Smooth muscle cell (in vitro differentiated cells): ENCODE measurements at regions not wholly inside any gene's neighbourhood (a gene's known extent, or its start where the extent isn't known, plus 50 kb on each side); places are given as distances from the start of the nearest gene placed in this dataset.
A peak's percentile ranks its signal among the peaks of the same experiment; 100 is the strongest.

Experiments
- DNase-seq: peaks from one replicate; lab custom pipeline; 2025; ENCODE audit not compliant: unreplicated experiment; lab: John Stamatoyannopoulos, UW
- H2AFZ ChIP-seq: fragments of 200-600 bp; sonication (generic); 2 replicates; pipeline ENCODE4 v1.6.0; 2016; ENCODE audit warnings: antibody characterized with exemption, low read depth, mild to moderate bottlenecking
- H3F3A ChIP-seq: fragments of 200-600 bp; sonication (generic); 2 replicates; pipeline ENCODE4 v1.6.0; 2017; ENCODE audit warnings: antibody characterized with exemption, low read depth
- H3K27ac ChIP-seq: fragments of 200-600 bp; sonication (generic); 2 replicates; pipeline ENCODE4 v1.5.1; 2016; ENCODE audit warnings: low read depth, mild to moderate bottlenecking
- H3K27me3 ChIP-seq: fragments of 200-600 bp; sonication (generic); 2 replicates; pipeline ENCODE4 v1.6.1; 2016; ENCODE audit warnings: low read depth, mild to moderate bottlenecking
- H3K36me3 ChIP-seq: fragments of 200-600 bp; sonication (generic); 2 replicates; pipeline ENCODE4 v1.5.1; 2016; ENCODE audit warnings: low read depth
- H3K4me1 ChIP-seq: fragments of 200-600 bp; sonication (generic); 2 replicates; pipeline ENCODE4 v1.5.1; 2016; ENCODE audit warnings: low read depth
- H3K4me2 ChIP-seq: fragments of 200-600 bp; sonication (generic); 2 replicates; pipeline ENCODE4 v1.6.0; 2016; ENCODE audit warnings: mild to moderate bottlenecking
- H3K4me3 ChIP-seq: fragments of 200-600 bp; sonication (generic); 2 replicates; pipeline ENCODE4 v1.5.1; 2016; ENCODE audit warnings: mild to moderate bottlenecking
- H3K79me2 ChIP-seq: fragments of 200-600 bp; sonication (generic); 2 replicates; pipeline ENCODE4 v1.6.0; 2016; ENCODE audit warnings: low read depth, mild to moderate bottlenecking
- H3K9ac ChIP-seq: fragments of 200-600 bp; sonication (generic); 2 replicates; pipeline ENCODE4 v1.6.0; 2016; ENCODE audit warnings: low read depth
- H3K9me3 ChIP-seq: fragments of 200-600 bp; sonication (generic); replicated peaks from 2 replicates; pipeline ENCODE4 v1.5.1; 2016; ENCODE audit warnings: low read depth
- H4K20me1 ChIP-seq: fragments of 200-600 bp; sonication (generic); 2 replicates; pipeline ENCODE4 v1.6.0; 2016; ENCODE audit warnings: low read depth
- CTCF ChIP-seq: fragments of 200-600 bp; sonication (generic); IDR thresholded peaks from 2 replicates; pipeline ENCODE4 v1.5.1; 2017; ENCODE audit warnings: borderline replicate concordance, mild to moderate bottlenecking, antibody characterized with exemption; ENCODE audit not compliant: insufficient read depth, poor library complexity, severe bottlenecking
- WGBS: methylation state at CpG from one replicate; pipeline ENCODE4 v1.1.7; 2016; ENCODE audit warnings: low lambda C conversion rate; 5-methylcytosine and 5-hydroxymethylcytosine counted together

GRCh38 chr6:141734071-141734840, 398.5 kb upstream of the GJE1 start:
- 90% methylated on average over 2 of the region's 2 CpGs for WGBS
- no peaks in the 10 kb centered on the region for H3K9me3 ChIP-seq
- TF ChIP-seq CTCF = no peak
- no peaks in the 10 kb centered on the region for H4K20me1 ChIP-seq
- DNase-seq = no peak
- H3K27ac ChIP-seq = no peak overlapping the region
- H3F3A ChIP-seq = no peaks in the 10 kb centered on the region
- H3K9ac ChIP-seq = no peak overlapping the region
- no peaks in the 10 kb centered on the region for H3K27me3 ChIP-seq
- H3K36me3 ChIP-seq = no peaks in the 10 kb centered on the region
- H2AFZ ChIP-seq = no peak overlapping the region
- H3K79me2 ChIP-seq = no peaks in the 10 kb centered on the region
- no peaks in the 10 kb centered on the region for H3K4me1 ChIP-seq
- H3K4me3 ChIP-seq = no peak overlapping the region
- H3K4me2 ChIP-seq = no peak overlapping the region

GRCh38 chr6:141729146-141729545, 403.6 kb upstream of the GJE1 start:
- Histone ChIP-seq H3K4me3 (no peak overlapping the region), H3K79me2 (no peaks in the 10 kb centered on the region), H3K9ac (no peak overlapping the region), H3K36me3 (no peaks in the 10 kb centered on the region), H4K20me1 (no peaks in the 10 kb centered on the region), H3K9me3 (no peaks in the 10 kb centered on the region), H3K27me3 (no peaks in the 10 kb centered on the region), H3K4me1 (peaks cover 5% of the 10 kb centered on the region), H2AFZ (no peak overlapping the region), H3F3A (no peaks in the 10 kb centered on the region), H3K4me2 (no peak overlapping the region), H3K27ac (no peak overlapping the region)
- no peak for TF ChIP-seq CTCF
- no peak for DNase-seq
- WGBS = 56% methylated on average over 2 of the region's 2 CpGs

- Histone ChIP-seq H3K9ac (no peak overlapping the region), H3K27ac (no peak overlapping the region), H3K9me3 (no peaks in the 10 kb centered on the region), H3K4me3 (no peak overlapping the region), H3K36me3 (no peaks in the 10 kb centered on the region), H2AFZ (no peak overlapping the region), H3K79me2 (no peaks in the 10 kb centered on the region), H3K4me1 (peaks cover 5% of the 10 kb centered on the region), H3K4me2 (no peak overlapping the region), H4K20me1 (no peaks in the 10 kb centered on the region), H3K27me3 (no peaks in the 10 kb centered on the region), H3F3A (no peaks in the 10 kb centered on the region)
- no peak for DNase-seq
- no peak for TF ChIP-seq CTCF
- WGBS = 96% methylated on average over 4 of the region's 4 CpGs
Measured at GRCh38 chr6:141728330-141728729, 404.4 kb upstream of the GJE1 start.

GRCh38 chr6:141726248-141726647, 406.5 kb upstream of the GJE1 start:
- H3K4me1 ChIP-seq = peaks cover 5% of the 10 kb centered on the region
- H3K79me2 ChIP-seq = no peaks in the 10 kb centered on the region
- H3K27ac ChIP-seq = no peak overlapping the region
- H3K27me3 ChIP-seq = no peaks in the 10 kb centered on the region
- 58% methylated on average over 3 of the region's 3 CpGs for WGBS
- H2AFZ ChIP-seq = peak overlapping the region; percentile 61
- no peak overlapping the region for H3K4me3 ChIP-seq
- no peak overlapping the region for H3K9ac ChIP-seq
- TF ChIP-seq CTCF = no peak
- H3F3A ChIP-seq = no peaks in the 10 kb centered on the region
- H3K4me2 ChIP-seq = no peak overlapping the region
- no peak for DNase-seq
- H4K20me1 ChIP-seq = no peaks in the 10 kb centered on the region
- H3K9me3 ChIP-seq = no peaks in the 10 kb centered on the region
- H3K36me3 ChIP-seq = no peaks in the 10 kb centered on the region
